ENCODE measurements at regions not wholly inside any gene's neighbourhood (a gene's known extent, or its start where the extent isn't known, plus 50 kb on each side); places are given as distances from the start of the nearest gene placed in this dataset.

- TF ChIP-seq CTCF (conservative IDR thresholded peaks at IDR 0.05; ENCODE audit: low read depth, low read length) (no peak), EZH2phosphoT487 (IDR thresholded peaks at IDR 0.05; ENCODE audit: borderline replicate concordance, low read length) (no peak), EZH2 (IDR thresholded peaks at IDR 0.05; ENCODE audit: low read length, unreplicated experiment) (no peak)
Measured at GRCh38 chr17:70922268-70922667, 752.9 kb downstream of the KCNJ2 start.
